ENCODE measurements at regions not wholly inside any gene's neighbourhood (a gene's known extent, or its start where the extent isn't known, plus 50 kb on each side); places are given as distances from the start of the nearest gene placed in this dataset.
A peak's percentile ranks its signal among the peaks of the same experiment; 100 is the strongest.

DNA sequence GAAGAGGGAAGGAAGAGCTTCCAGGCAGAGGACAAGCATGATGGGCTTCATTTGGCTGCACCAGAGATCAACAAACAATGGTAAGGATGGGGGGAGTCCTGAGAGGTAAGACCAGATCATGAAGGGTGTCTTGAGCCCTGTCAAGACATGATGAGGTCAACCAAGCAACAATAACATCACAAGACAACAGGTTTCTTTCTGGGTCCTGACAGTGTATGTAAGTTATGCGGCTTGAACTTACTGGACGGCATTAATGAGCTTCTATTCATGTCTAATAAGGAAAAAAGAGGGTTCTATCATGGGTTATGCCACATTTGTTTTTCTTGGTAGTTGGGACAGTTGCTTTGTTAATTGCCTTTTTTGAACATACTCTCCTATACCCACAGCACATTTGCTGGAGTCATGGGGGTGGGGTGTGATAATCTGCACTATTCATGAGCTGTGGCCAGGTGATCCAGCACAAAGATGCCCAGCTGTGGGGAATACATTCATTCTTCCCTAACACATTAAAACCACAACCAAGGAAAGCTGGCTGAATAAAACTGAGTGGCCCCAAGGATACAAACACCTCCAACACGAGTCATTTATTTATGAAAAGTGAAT, 168.8 kb upstream of the KLF14 start (continued):
- no peak for TF ChIP-seq CBX3 (IDR thresholded peaks at IDR 0.05; ENCODE audit: low read depth)
- TF ChIP-seq SRF (IDR thresholded peaks at IDR 0.05; ENCODE audit: low read depth), result no peak
- no peak for TF ChIP-seq ATF3 (IDR thresholded peaks at IDR 0.05)
- TF ChIP-seq, protein P1, sequence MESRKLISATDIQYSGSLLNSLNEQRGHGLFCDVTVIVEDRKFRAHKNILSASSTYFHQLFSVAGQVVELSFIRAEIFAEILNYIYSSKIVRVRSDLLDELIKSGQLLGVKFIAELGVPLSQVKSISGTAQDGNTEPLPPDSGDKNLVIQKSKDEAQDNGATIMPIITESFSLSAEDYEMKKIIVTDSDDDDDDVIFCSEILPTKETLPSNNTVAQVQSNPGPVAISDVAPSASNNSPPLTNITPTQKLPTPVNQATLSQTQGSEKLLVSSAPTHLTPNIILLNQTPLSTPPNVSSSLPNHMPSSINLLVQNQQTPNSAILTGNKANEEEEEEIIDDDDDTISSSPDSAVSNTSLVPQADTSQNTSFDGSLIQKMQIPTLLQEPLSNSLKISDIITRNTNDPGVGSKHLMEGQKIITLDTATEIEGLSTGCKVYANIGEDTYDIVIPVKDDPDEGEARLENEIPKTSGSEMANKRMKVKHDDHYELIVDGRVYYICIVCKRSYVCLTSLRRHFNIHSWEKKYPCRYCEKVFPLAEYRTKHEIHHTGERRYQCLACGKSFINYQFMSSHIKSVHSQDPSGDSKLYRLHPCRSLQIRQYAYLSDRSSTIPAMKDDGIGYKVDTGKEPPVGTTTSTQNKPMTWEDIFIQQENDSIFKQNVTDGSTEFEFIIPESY (IDR thresholded peaks at IDR 0.05; ENCODE audit: extremely low read depth, insufficient replicate concordance, low read length), result no peak
- TF ChIP-seq POLR2A (IDR thresholded peaks at IDR 0.05; ENCODE audit: borderline replicate concordance, extremely low read depth, insufficient read depth, insufficient read length), result no peak

GRCh38 chr7:130903358-130903974, 169.5 kb upstream of the KLF14 start:
- POLR2A ChIA-PET, result interaction anchor here (0.6 to 14.3 kb wide), 17 partner anchors 10 to 137 kb away, joined by 3 to 227 read pairs (median 5); no protein-coding TSS in a partner anchor
- no peaks in the 10 kb centered on the region for H3K9me2 ChIP-seq (ENCODE audit: insufficient read depth)
- H3K27ac ChIP-seq (ENCODE audit: low read depth, low read length), result peak overlapping the region; percentile 99
- H3K36me3 ChIP-seq (ENCODE audit: control insufficient read depth in 1 of 2, insufficient read depth in 2 of 2, low read length in 2 of 2), result peaks cover 0 to 55% of the 10 kb centered on the region in 2 experiments; a peak in 2 of 4 replicates
- H3K27me3 ChIP-seq (ENCODE audit: insufficient read depth, low read length), result no peaks in the 10 kb centered on the region
- CTCF ChIA-PET, result interaction anchor here (1.1 to 2.5 kb wide), 5 partner anchors 8 to 399 kb away, joined by 3 to 15 read pairs (median 5); no protein-coding TSS in a partner anchor
- H3K79me2 ChIP-seq (ENCODE audit: insufficient read depth, low read length), result peaks cover 97% of the 10 kb centered on the region
- H3K4me3 ChIP-seq (replicated peaks in 1 of 2; ENCODE audit: low read depth in 1 of 2, low read length in 2 of 2), result no peak overlapping the region
- BruUV-seq (replicated peaks), result TSS peak; percentile 7
- DNase-seq (ENCODE audit: low read depth, low spot score) (no peak), ATAC-seq (no peak)
- no peaks in the 10 kb centered on the region for H4K20me1 ChIP-seq (ENCODE audit: insufficient read depth)
- H2AFZ ChIP-seq (ENCODE audit: low read depth, low read length, poor library complexity, severe bottlenecking), result no peak overlapping the region
- no peak for TF ChIP-seq JUND (IDR thresholded peaks at IDR 0.05)
- no peak for TF ChIP-seq SRF (IDR thresholded peaks at IDR 0.05; ENCODE audit: low read depth)
- peak; percentile 55 for TF ChIP-seq POLR2AphosphoS5 (IDR thresholded peaks at IDR 0.05; ENCODE audit: low read depth, low read length)
- peak; percentile 26 for TF ChIP-seq POLR2A (IDR thresholded peaks at IDR 0.05; ENCODE audit: borderline replicate concordance, extremely low read depth, insufficient read depth, insufficient read length)
- H3K4me2 ChIP-seq (ENCODE audit: low read length), result peak overlapping the region; percentile 63
- peaks cover 92 to 99% of the 10 kb centered on the region in 2 experiments for H3K4me1 ChIP-seq (ENCODE audit: control insufficient read depth in 1 of 2, insufficient read depth in 2 of 2, low read length in 2 of 2)
- intact Hi-C loops (cut with micrococcal nuclease), result loop anchor here (1.0 to 5.0 kb wide), 3 partner anchors 9 to 284 kb away; no protein-coding TSS in a partner anchor
- H3K9ac ChIP-seq (ENCODE audit: low read length), result peak overlapping the region; percentile 69
- RAD21 ChIA-PET (ENCODE audit: low non-redundant PET in 1 of 2, low total read pairs in 2 of 2, uncharacterized antibody in 2 of 2, unreplicated experiment in 2 of 2), result no interaction called here
- no peaks in the 10 kb centered on the region for H3K9me3 ChIP-seq (ENCODE audit: control insufficient read depth in 1 of 2, insufficient read depth in 1 of 2, low read depth in 1 of 2, low read length in 2 of 2)
